ENCODE measurements at regions not wholly inside any gene's neighbourhood (a gene's known extent, or its start where the extent isn't known, plus 50 kb on each side); places are given as distances from the start of the nearest gene placed in this dataset.
"Not testable (repeated sequence)": the region's sequence is repeated elsewhere in the genome, so short reads cannot be mapped to it uniquely, and the experiment has no call there.

- H3K36me3 Mint-ChIP-seq (ENCODE audit: low read depth); CTCF ChIA-PET; H3K4me1 Mint-ChIP-seq (ENCODE audit: low read depth); ATAC-seq; H3K27ac Mint-ChIP-seq; DNase-seq; H3K4me3 Mint-ChIP-seq; H3K27me3 Mint-ChIP-seq (ENCODE audit: low read depth); POLR2A ChIA-PET: not testable (repeated sequence)
- H3K9me3 Mint-ChIP-seq (ENCODE audit: insufficient read depth) = peaks cover 19% of the 10 kb centered on the region
Measured at GRCh38 chr12:84018556-84019179, 893.9 kb downstream of the SLC6A15 start.

GRCh38 chr12:84016956-84017355, 895.6 kb downstream of the SLC6A15 start:
- Mint-ChIP-seq H3K4me3 (no peak overlapping the region), H3K36me3 (ENCODE audit: low read depth) (no peaks in the 10 kb centered on the region), H3K4me1 (ENCODE audit: low read depth) (no peaks in the 10 kb centered on the region)

GRCh38 chr12:83997423-83997822, 915.2 kb downstream of the SLC6A15 start:
- Mint-ChIP-seq H3K4me1 (ENCODE audit: low read depth) (no peaks in the 10 kb centered on the region), H3K27me3 (ENCODE audit: low read depth) (no peaks in the 10 kb centered on the region), H3K4me3 (no peak overlapping the region), H3K9me3 (ENCODE audit: insufficient read depth) (peaks cover 2% of the 10 kb centered on the region), H3K36me3 (ENCODE audit: low read depth) (no peaks in the 10 kb centered on the region), H3K27ac (no peak overlapping the region)
- POLR2A ChIA-PET = no interaction called here
- no peak for DNase-seq
- no peak for ATAC-seq
- CTCF ChIA-PET = no interaction called here

More at GRCh38 chr12:84016956-84017355, 895.6 kb downstream of the SLC6A15 start:
- ChIA-PET POLR2A (no interaction called here), CTCF (no interaction called here)
- no peak overlapping the region for H3K27ac Mint-ChIP-seq
- H3K9me3 Mint-ChIP-seq (ENCODE audit: insufficient read depth) = peaks cover 19% of the 10 kb centered on the region
- DNase-seq (no peak), ATAC-seq (no peak)
- H3K27me3 Mint-ChIP-seq (ENCODE audit: low read depth) = no peaks in the 10 kb centered on the region

- Mint-ChIP-seq H3K27me3 (ENCODE audit: low read depth) (no peaks in the 10 kb centered on the region), H3K27ac (no peak overlapping the region), H3K4me3 (no peak overlapping the region), H3K4me1 (ENCODE audit: low read depth) (no peaks in the 10 kb centered on the region), H3K36me3 (ENCODE audit: low read depth) (no peaks in the 10 kb centered on the region), H3K9me3 (ENCODE audit: insufficient read depth) (no peaks in the 10 kb centered on the region)
- ATAC-seq (no peak), DNase-seq (no peak)
- CTCF ChIA-PET = no interaction called here
- POLR2A ChIA-PET = no interaction called here
Measured at GRCh38 chr12:83996671-83997070, 915.9 kb downstream of the SLC6A15 start.

DNA sequence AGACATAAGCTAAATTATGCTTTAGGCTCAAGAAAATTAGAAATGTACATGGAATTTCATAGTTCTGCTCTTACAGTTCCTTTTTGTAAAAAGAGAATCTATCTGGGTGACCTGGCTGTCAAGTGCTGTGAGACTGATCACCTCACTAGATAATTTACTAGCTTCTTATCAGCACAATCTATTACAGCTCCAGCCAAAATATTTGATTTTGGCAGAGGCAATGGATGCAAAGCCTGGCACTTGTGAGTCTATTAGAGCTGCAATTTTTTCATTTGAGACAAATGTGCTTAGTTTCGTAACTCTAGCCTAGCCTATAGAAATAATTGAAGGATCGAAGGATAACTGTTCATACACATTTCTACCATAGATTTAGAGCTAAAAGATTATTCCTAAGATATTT, 927.5 kb downstream of the SLC6A15 start:
- Mint-ChIP-seq H3K4me1 (ENCODE audit: low read depth) (no peaks in the 10 kb centered on the region), H3K4me3 (no peak overlapping the region), H3K9me3 (ENCODE audit: insufficient read depth) (no peaks in the 10 kb centered on the region), H3K27ac (no peak overlapping the region), H3K27me3 (ENCODE audit: low read depth) (no peaks in the 10 kb centered on the region), H3K36me3 (ENCODE audit: low read depth) (no peaks in the 10 kb centered on the region)
- DNase-seq (no peak), ATAC-seq (no peak)
- ChIA-PET CTCF (no interaction called here), POLR2A (no interaction called here)

- no peak overlapping the region for H3K27ac Mint-ChIP-seq
- H3K4me1 Mint-ChIP-seq (ENCODE audit: low read depth) = no peaks in the 10 kb centered on the region
- POLR2A ChIA-PET = no interaction called here
- no peaks in the 10 kb centered on the region for H3K27me3 Mint-ChIP-seq (ENCODE audit: low read depth)
- H3K9me3 Mint-ChIP-seq (ENCODE audit: insufficient read depth) = no peaks in the 10 kb centered on the region
- DNase-seq (no peak), ATAC-seq (no peak)
- no peaks in the 10 kb centered on the region for H3K36me3 Mint-ChIP-seq (ENCODE audit: low read depth)
- CTCF ChIA-PET = no interaction called here
- no peak overlapping the region for H3K4me3 Mint-ChIP-seq
Measured at GRCh38 chr12:83980398-83980797, 932.2 kb downstream of the SLC6A15 start.

- DNase-seq (no peak), ATAC-seq (no peak)
- H3K4me1 Mint-ChIP-seq (ENCODE audit: low read depth) = no peaks in the 10 kb centered on the region
- no peaks in the 10 kb centered on the region for H3K9me3 Mint-ChIP-seq (ENCODE audit: insufficient read depth)
- H3K27me3 Mint-ChIP-seq (ENCODE audit: low read depth) = no peaks in the 10 kb centered on the region
- ChIA-PET POLR2A (no interaction called here), CTCF (no interaction called here)
- no peak overlapping the region for H3K27ac Mint-ChIP-seq
- no peaks in the 10 kb centered on the region for H3K36me3 Mint-ChIP-seq (ENCODE audit: low read depth)
- no peak overlapping the region for H3K4me3 Mint-ChIP-seq
Measured at GRCh38 chr12:83979785-83980184, 932.8 kb downstream of the SLC6A15 start.

GRCh38 chr12:83971781-83972180, 940.8 kb downstream of the SLC6A15 start:
- no peaks in the 10 kb centered on the region for H3K9me3 Mint-ChIP-seq (ENCODE audit: insufficient read depth)
- no peaks in the 10 kb centered on the region for H3K4me1 Mint-ChIP-seq (ENCODE audit: low read depth)
- H3K27me3 Mint-ChIP-seq (ENCODE audit: low read depth) = no peaks in the 10 kb centered on the region
- POLR2A ChIA-PET = no interaction called here
- CTCF ChIA-PET = no interaction called here
- H3K27ac Mint-ChIP-seq = no peak overlapping the region
- no peaks in the 10 kb centered on the region for H3K36me3 Mint-ChIP-seq (ENCODE audit: low read depth)
- DNase-seq (no peak), ATAC-seq (no peak)
- no peak overlapping the region for H3K4me3 Mint-ChIP-seq

- Mint-ChIP-seq H3K27me3 (ENCODE audit: low read depth) (no peaks in the 10 kb centered on the region), H3K4me3 (no peak overlapping the region), H3K9me3 (ENCODE audit: insufficient read depth) (peaks cover 10% of the 10 kb centered on the region), H3K4me1 (ENCODE audit: low read depth) (no peaks in the 10 kb centered on the region), H3K36me3 (ENCODE audit: low read depth) (no peaks in the 10 kb centered on the region), H3K27ac (no peak overlapping the region)
- ChIA-PET CTCF (no interaction called here), POLR2A (no interaction called here)
- DNase-seq (no peak), ATAC-seq (no peak)
Measured at GRCh38 chr12:83960767-83961166, 951.8 kb downstream of the SLC6A15 start.

GRCh38 chr12:83958997-83959396, 953.6 kb downstream of the SLC6A15 start:
- CTCF ChIA-PET = no interaction called here
- DNase-seq = no peak
- Mint-ChIP-seq H3K36me3 (ENCODE audit: low read depth) (no peaks in the 10 kb centered on the region), H3K4me1 (ENCODE audit: low read depth) (no peaks in the 10 kb centered on the region), H3K9me3 (ENCODE audit: insufficient read depth) (peaks cover 5% of the 10 kb centered on the region), H3K27ac (no peak overlapping the region), H3K27me3 (ENCODE audit: low read depth) (no peaks in the 10 kb centered on the region), H3K4me3 (no peak overlapping the region)
- ATAC-seq = no peak
- POLR2A ChIA-PET = no interaction called here

DNA sequence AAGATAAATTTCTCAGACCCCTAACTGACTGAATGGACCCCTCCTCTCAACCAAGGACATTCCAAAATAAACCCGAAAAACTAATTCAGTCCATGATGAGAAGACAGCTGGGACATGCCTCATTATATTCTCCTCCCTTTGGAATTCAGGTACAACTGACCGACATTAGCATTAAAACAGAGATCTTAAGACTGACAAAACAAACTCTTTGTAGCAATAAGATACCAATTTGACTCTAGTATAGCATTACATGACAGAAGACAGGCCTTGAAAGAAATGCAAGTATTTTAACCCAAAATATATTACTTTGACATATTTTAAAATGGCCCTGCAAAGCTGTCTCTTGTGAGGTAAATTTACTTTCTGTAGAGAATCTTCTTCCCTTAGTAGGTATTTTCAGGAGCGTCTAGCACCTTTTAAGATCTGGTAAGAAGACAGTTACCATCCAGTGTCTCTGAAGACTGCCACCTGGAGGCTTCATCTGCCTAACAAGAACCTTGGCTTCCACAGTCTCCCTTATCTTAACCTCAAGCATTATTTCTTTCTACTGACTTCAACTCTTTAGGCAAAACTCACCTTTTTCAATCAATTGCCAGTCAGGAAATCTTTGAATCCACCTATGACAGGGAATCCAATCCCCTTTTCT, 957.5 kb downstream of the SLC6A15 start:
- H3K9me3 Mint-ChIP-seq (ENCODE audit: insufficient read depth) = no peaks in the 10 kb centered on the region
- H3K4me1 Mint-ChIP-seq (ENCODE audit: low read depth) = no peaks in the 10 kb centered on the region
- H3K27ac Mint-ChIP-seq = no peak overlapping the region
- no peaks in the 10 kb centered on the region for H3K36me3 Mint-ChIP-seq (ENCODE audit: low read depth)
- POLR2A ChIA-PET = no interaction called here
- CTCF ChIA-PET = no interaction called here
- H3K27me3 Mint-ChIP-seq (ENCODE audit: low read depth) = no peaks in the 10 kb centered on the region
- no peak overlapping the region for H3K4me3 Mint-ChIP-seq
- ATAC-seq (no peak), DNase-seq (no peak)

DNA sequence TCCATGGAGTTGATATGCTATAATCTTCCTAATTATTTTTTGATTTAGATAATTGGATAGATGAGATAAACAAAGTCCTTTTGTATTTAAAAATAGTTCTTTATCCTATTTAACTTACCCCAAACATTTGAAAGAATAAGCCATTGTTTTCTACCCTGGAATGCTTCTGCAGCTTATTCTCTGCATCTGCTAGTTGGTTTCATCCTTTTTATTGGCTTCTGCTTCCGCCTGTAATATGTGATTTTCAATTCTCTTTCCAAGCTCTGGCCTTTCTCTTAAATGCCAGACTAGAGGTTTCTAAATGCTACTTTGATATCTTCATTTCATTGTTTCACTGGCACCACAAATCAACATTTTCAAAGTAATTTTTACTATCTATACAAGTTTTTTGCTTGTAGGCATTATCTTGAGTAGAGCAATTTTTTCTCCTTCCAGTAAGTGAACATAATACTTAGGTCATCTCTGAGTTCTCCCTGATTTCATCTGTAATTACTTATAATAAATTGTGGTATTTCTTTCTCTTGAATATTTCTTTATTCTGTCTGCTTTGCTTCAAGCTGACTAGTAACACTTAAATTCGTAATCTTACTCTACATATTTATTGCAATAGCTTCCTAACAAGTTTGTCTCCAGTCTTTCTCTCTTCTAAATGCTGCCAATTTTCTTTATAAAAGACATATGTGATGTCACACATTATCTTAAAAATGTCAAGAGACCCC, 958.4 kb downstream of the SLC6A15 start:
- CTCF ChIA-PET = no interaction called here
- DNase-seq (no peak), ATAC-seq (no peak)
- Mint-ChIP-seq H3K4me1 (ENCODE audit: low read depth) (no peaks in the 10 kb centered on the region), H3K36me3 (ENCODE audit: low read depth) (no peaks in the 10 kb centered on the region), H3K27ac (no peak overlapping the region), H3K4me3 (no peak overlapping the region), H3K9me3 (ENCODE audit: insufficient read depth) (no peaks in the 10 kb centered on the region), H3K27me3 (ENCODE audit: low read depth) (no peaks in the 10 kb centered on the region)
- POLR2A ChIA-PET = no interaction called here
